Neural cell (in vitro differentiated cells): ENCODE measurements at regions not wholly inside any gene's neighbourhood (a gene's known extent, or its start where the extent isn't known, plus 50 kb on each side); places are given as distances from the start of the nearest gene placed in this dataset.

ENCODE experiments used
- H2AFZ ChIP-seq: fragments of 200-600, 300-800 bp; sonication (generic), shearing (Covaris generic); 2 replicates; pipeline ENCODE4 v1.6.0; 2014; ENCODE audit warnings: low read depth, mild to moderate bottlenecking, antibody characterized with exemption, low read length, moderate library complexity
- H3F3A ChIP-seq: fragments of 200-600 bp; shearing (Covaris generic); 2 replicates; pipeline ENCODE4 v1.6.1; 2016; ENCODE audit warnings: mild to moderate bottlenecking, moderate library complexity, mixed read lengths, antibody characterized with exemption, low read length; ENCODE audit not compliant: insufficient read depth, poor library complexity, severe bottlenecking
- H3K27ac ChIP-seq: fragments of 200-600, 300-800 bp; sonication (generic), shearing (Covaris generic); 2 replicates; pipeline ENCODE4 v1.5.1; 2014; ENCODE audit warnings: mild to moderate bottlenecking, low read length, moderate library complexity
- H3K27me3 ChIP-seq: fragments of 300-800, 200-600 bp; sonication (generic), shearing (Covaris generic); 2 replicates; pipeline ENCODE4 v1.6.0; 2014; ENCODE audit warnings: mild to moderate bottlenecking, low read depth, low read length, moderate library complexity; ENCODE audit not compliant: insufficient read depth
- H3K36me3 ChIP-seq: fragments of 300-800, 200-600 bp; sonication (generic), shearing (Covaris generic); 2 replicates; pipeline ENCODE4 v1.5.1; 2014; ENCODE audit warnings: mild to moderate bottlenecking, antibody characterized with exemption, low read length, moderate library complexity; ENCODE audit not compliant: insufficient read depth
- H3K4me2 ChIP-seq: fragments of 300-800, 200-600 bp; sonication (generic), shearing (Covaris generic); 2 replicates; pipeline ENCODE4 v1.6.0; 2014; ENCODE audit warnings: mild to moderate bottlenecking, low read length
- H3K4me3 ChIP-seq: fragments of 300-800, 200-600 bp; sonication (generic), shearing (Covaris generic); 2 replicates; pipeline ENCODE4 v1.5.1; 2014; ENCODE audit warnings: mild to moderate bottlenecking, low read length, moderate library complexity
- H3K79me2 ChIP-seq: fragments of 200-600 bp; shearing (Covaris generic); replicated peaks from 2 replicates; pipeline ENCODE4 v1.6.0; 2014; ENCODE audit warnings: mild to moderate bottlenecking, low read length, moderate library complexity; ENCODE audit not compliant: insufficient read depth
- H3K9ac ChIP-seq: fragments of 300-800, 200-600 bp; sonication (generic), shearing (Covaris generic); 2 replicates; pipeline ENCODE4 v1.6.1; 2016; ENCODE audit warnings: mild to moderate bottlenecking, low read length, mixed read lengths
- H3K9me2 ChIP-seq: fragments of 200-600 bp; shearing (Covaris generic); 2 replicates; pipeline ENCODE4 v1.6.1; 2016; ENCODE audit warnings: mild to moderate bottlenecking, low read length, mixed read lengths; ENCODE audit not compliant: insufficient read depth
- H3K9me3 ChIP-seq: fragments of 200-600, 300-800 bp; sonication (generic), shearing (Covaris generic); 2 replicates; pipeline ENCODE4 v1.6.1; 2016; ENCODE audit warnings: mild to moderate bottlenecking, mixed run types, low read length, moderate library complexity, mixed read lengths
- H4K20me1 ChIP-seq: fragments of 200-600 bp; shearing (Covaris generic); 2 replicates; pipeline ENCODE4 v1.6.1; 2016; ENCODE audit warnings: mild to moderate bottlenecking, mixed run types; ENCODE audit not compliant: insufficient read depth
- CTCF ChIP-seq: fragments of 450-650 bp; IDR thresholded peaks from 2 replicates; pipeline ENCODE4 v1.5.1; 2014; ENCODE audit warnings: antibody characterized with exemption, mild to moderate bottlenecking, moderate library complexity; ENCODE audit not compliant: poor library complexity, severe bottlenecking
- EP300 ChIP-seq: fragments of 450-650 bp; conservative IDR thresholded peaks from 2 replicates; pipeline ENCODE4 v1.6.1; 2014; ENCODE audit warnings: antibody characterized with exemption, mild to moderate bottlenecking, moderate library complexity; ENCODE audit not compliant: poor library complexity, severe bottlenecking
- EZH2 ChIP-seq: fragments of 200-600, 300-800 bp; shearing (Covaris generic), sonication (generic); IDR thresholded peaks from 2 replicates; pipeline ENCODE4 v1.6.1; 2014; ENCODE audit warnings: antibody characterized with exemption, low read length, borderline replicate concordance, mild to moderate bottlenecking; ENCODE audit not compliant: insufficient read depth, poor library complexity, severe bottlenecking
- MXI1 ChIP-seq: fragments of 450-650 bp; conservative IDR thresholded peaks from 2 replicates; pipeline ENCODE4 v1.6.1; 2014; ENCODE audit warnings: antibody characterized with exemption, mild to moderate bottlenecking; ENCODE audit not compliant: poor library complexity, severe bottlenecking
- POLR2AphosphoS5 ChIP-seq: IDR thresholded peaks from 2 replicates; pipeline ENCODE4 v1.6.1; 2012
- RAD21 ChIP-seq: fragments of 450-650 bp; conservative IDR thresholded peaks from 2 replicates; pipeline ENCODE4 v1.6.1; 2014; ENCODE audit warnings: antibody characterized with exemption, mild to moderate bottlenecking, moderate library complexity
- REST ChIP-seq: IDR thresholded peaks from 2 replicates; pipeline ENCODE4 v1.6.1; 2012; ENCODE audit warnings: borderline replicate concordance
- SMC3 ChIP-seq: fragments of 450-650 bp; conservative IDR thresholded peaks from 2 replicates; pipeline ENCODE4 v1.6.1; 2014; ENCODE audit warnings: antibody characterized with exemption, mild to moderate bottlenecking, moderate library complexity; ENCODE audit not compliant: poor library complexity
- TAF1 ChIP-seq: IDR thresholded peaks from 2 replicates; pipeline ENCODE4 v1.6.1; 2012; ENCODE audit warnings: low read depth

GRCh38 chr5:38618154-38618553 lies 61.7 kb upstream of the LIFR start (continued):
- TF ChIP-seq CTCF = no peak

GRCh38 chr5:38621331-38621730 lies 64.9 kb upstream of the LIFR start:
- Histone ChIP-seq H3K4me3 (no peak overlapping the region), H3K9ac (no peak overlapping the region), H3K27me3 (no peaks in the 10 kb centered on the region), H3K27ac (no peak overlapping the region), H3K4me2 (no peak overlapping the region), H3K9me3 (no peaks in the 10 kb centered on the region), H2AFZ (no peak overlapping the region), H3K9me2 (no peaks in the 10 kb centered on the region), H3K36me3 (no peaks in the 10 kb centered on the region), H3K79me2 (no peaks in the 10 kb centered on the region), H4K20me1 (no peaks in the 10 kb centered on the region), H3F3A (no peaks in the 10 kb centered on the region)
- TF ChIP-seq EP300 = no peak
- no peak for TF ChIP-seq MXI1
- TF ChIP-seq CTCF = no peak
- TF ChIP-seq TAF1 = no peak
- TF ChIP-seq RAD21 = no peak

- Histone ChIP-seq H3K9me3 (no peaks in the 10 kb centered on the region), H4K20me1 (no peaks in the 10 kb centered on the region), H3K9ac (no peak overlapping the region), H3F3A (no peaks in the 10 kb centered on the region), H3K4me3 (no peak overlapping the region), H3K9me2 (no peaks in the 10 kb centered on the region), H3K4me2 (no peak overlapping the region), H3K36me3 (no peaks in the 10 kb centered on the region), H2AFZ (no peak overlapping the region), H3K27me3 (no peaks in the 10 kb centered on the region), H3K79me2 (no peaks in the 10 kb centered on the region), H3K27ac (no peak overlapping the region)
- no peak for TF ChIP-seq EZH2
- no peak for TF ChIP-seq POLR2AphosphoS5
- TF ChIP-seq SMC3 = no peak
- no peak for TF ChIP-seq EP300
- no peak for TF ChIP-seq RAD21
- no peak for TF ChIP-seq MXI1
- no peak for TF ChIP-seq REST
- TF ChIP-seq CTCF = no peak
- no peak for TF ChIP-seq TAF1
Observed at GRCh38 chr5:38621840-38622437, 65.5 kb upstream of the LIFR start.
